ENCODE measurements at regions not wholly inside any gene's neighbourhood (a gene's known extent, or its start where the extent isn't known, plus 50 kb on each side); places are given as distances from the start of the nearest gene placed in this dataset.

DNA sequence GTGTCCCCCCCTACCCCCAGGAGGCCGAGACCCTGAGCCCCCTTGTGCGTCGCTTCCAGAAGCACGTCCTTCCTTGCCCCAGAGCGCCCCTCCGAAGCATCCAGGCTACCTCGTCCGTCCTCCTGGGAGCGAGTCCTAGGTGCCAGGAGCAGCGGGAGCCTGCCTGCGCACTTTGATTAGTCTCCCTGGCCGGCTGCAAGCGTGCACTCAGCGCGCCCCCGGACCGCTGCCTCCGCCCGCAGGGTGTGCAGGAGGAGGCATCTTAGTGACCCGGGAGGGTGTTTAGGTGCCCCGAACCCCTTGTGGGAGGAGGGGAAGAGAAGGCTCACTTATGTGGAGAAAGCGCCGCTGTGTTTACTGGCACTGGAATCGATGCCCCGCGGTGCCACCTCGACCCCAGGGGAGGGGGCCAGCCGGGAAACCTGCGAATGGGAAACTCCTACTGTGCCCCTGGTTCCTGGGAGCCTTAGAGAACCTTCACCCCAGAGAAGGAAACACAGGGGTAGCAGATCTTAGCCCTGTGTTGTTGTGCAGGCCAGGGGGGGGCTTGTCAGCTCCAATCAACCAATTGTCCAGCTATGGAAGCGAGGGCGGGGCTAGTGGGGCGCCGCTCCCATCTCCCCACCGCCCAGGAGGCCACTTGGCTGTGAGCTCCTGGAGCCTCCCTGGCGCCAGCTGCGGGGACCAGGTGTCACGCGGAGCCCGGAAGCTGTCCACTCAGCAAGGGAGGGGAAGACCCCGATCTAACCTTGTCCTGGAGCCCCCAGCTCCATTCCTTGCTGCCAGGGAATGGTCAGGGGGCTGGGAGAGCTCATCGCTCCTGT is 922.8 kb upstream of the EEF2KMT start:
- DNase-seq = no peak

DNA sequence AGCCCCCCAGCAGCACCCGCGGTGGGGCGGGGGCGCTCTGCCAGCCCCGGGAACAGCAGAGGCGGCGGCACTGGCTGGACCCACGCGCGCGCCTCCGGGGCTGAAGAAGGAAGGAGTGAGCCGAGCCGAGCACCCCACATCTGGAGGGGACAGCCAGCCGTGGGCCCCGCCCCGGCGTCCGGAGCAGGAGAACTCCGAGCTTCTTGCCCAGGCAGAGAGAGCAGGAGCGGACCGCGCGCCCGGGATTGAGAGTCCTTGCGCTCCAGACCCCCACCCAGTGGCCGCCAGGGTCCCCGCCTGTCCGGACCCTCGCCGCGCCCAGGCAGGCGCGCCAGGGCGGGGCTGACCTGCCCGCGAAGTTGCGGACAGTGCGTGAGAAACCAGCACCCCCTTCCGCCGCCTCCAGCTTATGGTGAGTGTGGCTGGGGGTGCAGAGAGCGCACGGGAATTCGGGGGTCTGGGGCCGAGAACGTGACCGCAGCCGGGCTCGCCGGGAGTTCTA is 921.9 kb upstream of the EEF2KMT start:
- DNase-seq = peak; percentile 22

DNA sequence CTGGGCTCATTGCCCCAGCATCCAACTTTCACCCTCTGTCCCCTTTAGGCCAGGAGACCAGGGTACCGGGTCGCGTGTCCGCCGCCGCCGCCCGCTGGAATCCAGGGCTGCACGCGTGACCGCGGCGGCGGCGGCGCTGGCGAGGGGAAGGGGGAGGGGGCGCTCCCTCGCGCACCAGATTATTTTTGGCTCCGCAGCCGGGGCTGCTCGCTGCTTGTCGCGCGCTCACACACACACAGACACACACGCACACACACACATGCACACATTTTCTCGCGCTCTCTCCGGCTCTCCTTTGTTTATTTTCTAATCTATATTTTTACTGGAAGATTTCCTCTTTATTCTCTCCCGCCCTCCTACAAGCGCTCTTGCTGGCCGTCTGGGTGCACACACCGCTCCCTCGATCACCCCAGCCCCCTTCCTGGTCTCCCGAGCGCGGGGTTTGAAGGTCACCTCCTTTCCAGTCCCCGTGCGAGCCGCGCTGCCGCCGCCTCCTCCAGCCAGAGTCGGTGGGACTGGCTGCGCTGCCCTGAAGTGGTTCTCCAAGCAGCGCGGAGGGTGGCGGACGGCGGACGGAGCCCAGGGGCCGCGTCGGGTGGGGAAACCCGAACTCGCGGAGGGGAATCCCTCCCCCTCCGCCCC is 921.4 kb upstream of the EEF2KMT start:
- DNase-seq = peak; percentile 48

DNA sequence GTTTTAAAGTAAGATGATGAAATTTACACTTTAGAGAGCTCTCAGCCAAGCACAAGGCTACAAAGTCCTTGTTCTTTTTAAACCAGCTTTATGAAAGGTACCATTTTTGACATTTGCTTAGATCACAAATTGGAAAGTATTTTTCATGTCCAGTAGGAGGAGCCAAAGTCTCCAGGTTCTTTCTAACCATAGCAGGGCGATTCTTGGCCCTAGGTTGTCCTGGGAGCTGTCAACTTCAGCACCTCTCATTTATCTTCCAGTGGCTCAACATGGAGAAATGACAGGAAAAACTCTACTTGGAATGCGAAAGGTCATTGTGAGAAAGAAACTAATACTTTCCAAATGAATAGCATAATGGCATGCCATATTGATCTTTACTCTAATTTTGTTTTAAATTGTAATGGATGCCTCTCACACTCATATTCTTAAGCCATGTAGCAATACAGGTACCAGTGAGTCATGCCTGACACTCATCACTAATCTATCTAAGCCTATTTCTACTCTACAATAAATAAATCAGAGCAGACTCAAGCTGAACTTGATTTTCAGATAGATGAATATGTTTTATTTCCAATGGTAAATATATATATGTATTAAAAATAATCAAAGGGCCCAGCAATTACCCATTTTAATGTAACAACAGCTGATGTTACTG is 919.1 kb upstream of the EEF2KMT start:
- DNase-seq = peak; percentile 55

DNA sequence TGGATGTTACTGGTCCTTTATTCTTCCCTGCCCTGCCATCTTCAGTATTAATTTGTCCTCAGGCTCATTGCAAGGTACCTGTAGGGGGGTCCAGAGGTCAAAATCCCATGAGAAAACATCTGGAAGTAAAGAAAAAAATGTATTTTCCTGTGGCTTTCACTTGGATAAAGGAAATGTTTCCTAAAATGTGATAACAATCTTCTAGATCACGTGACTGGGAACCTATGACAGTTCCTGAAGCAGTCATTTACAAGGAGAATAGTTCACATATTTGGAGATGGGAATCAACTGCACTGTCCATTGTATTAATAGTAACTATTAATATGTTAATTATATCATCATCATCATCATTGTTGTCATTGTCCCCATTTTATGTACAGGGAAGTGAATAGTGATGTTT is 915.1 kb upstream of the EEF2KMT start:
- DNase-seq = no peak

DNA sequence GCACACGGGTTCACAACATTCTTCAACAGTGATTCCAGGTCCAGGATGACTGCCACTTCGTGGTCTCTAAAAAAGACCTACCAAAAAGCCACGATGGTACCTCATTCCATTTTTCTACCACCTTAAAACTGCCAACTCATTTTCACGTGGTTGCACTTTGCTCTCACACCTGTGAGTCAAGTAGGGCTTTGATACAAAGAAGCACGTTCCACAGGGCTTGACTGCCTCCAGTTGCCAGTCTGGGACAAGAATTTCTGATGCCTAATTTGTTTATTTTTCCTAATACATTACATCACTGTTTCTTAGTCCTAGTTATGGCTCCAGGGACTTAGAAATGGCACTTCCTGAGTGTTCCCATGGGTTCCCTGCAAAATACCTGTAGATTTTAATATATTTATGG is 911.6 kb upstream of the EEF2KMT start:
- no peak for DNase-seq

DNA sequence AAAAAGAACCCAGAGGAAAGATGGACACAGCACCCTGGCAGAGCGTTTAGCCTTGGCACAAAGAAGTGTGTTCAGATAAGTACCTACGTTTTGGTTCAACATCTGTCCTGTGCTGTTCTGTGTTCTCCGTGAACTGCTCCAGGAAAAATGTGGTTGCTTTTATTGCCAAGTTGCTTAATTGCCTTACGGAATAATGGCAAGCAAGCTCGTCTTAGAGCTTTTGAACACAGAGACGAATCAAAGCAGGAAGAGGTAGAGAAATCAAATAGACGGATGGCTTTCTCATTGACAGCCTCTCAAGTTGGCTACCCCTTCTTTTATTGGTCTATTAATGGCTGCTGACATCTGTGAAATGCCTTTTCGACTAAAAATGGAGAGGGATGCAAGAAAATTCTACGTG is 911.1 kb upstream of the EEF2KMT start:
- DNase-seq = no peak

DNA sequence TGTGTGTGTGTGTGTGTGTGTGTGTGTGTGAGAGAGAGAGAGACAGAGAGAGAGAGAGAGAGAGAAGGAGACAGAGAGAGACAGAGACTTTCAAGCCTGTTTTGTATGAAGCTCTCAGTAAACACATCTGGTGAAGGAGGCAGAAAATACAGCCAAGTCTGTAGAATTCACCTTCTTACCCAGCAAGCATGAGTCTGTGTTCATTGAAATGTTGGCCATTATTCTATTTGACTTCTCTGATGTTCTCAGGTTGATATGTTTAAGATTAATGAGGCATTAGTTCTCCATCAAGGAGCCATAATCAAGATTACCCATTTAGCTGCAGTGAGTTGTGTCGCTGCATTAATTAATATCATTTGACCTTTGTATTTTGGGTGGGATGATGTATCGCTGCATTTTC is 895.8 kb upstream of the EEF2KMT start:
- DNase-seq = no peak

DNA sequence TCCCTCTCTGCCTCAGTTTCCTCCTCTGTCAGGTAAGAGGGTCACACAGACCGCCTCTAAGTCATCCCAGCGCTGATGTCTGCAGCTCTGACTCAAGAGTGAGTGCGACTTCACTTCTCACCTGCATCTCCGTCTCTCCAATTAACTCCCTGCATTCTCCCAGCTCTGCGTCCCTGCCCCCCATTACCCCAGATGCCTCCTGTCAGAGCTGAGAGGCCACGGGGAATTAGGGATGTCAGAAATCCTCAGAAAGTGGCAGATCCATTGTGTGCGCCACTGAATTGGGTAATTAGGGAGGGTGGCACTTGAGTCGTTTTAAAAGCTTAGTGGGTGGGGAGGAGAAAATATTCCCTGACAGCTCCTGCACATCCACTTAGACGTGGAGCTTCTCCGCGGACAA is 885.4 kb upstream of the EEF2KMT start:
- DNase-seq = peak; percentile 82

DNA sequence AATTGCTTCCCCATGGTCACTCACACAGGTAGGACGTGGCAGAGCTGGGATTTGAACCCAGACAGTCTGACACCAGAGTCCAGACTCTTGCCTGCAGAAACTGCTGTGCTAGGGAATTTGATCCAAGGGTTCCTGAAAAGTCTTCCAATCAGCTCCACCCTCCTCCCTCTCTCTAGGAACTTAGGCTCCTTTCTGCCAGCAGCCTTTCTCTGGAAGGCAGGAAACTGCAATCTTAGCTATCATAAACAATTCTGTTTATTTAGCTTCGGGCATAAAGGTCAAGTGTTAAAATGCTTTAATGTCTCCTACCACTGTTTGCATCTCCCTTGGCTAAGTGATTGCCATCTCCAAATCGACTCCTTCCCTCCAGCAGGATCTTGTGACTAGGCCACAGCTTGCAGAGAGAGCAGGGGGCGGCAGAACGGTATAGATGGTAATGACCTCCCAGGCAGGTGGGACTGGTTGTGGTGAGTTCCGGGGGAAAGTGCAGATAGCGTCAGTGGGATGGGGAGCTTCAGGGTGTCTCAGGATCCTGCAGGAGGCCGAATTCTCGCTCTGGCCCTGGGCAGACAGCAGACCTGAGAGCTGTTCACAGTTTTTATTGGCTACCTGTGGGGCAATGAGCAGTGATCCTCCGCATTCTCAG is 882.4 kb upstream of the EEF2KMT start:
- DNase-seq = peak; percentile 81

DNA sequence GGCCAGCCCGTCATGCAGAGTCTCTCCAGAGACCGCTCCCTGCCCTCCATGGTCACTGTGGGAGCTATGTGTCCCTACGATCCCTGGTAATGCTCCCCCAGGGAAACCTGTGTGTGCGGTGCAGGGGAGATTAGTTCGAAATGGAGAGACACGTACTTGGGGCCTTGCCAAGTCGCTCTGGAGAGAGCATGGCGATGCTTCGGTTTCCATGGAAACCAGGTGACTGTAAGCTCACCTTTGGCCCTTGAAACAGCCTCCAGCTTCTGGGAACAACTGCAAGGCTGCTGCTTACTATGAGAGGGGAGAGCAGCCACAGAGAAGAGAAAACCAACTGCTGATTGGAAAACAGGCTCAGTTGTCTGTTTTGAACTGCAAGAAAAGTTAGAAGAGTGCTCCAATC is 879.7 kb upstream of the EEF2KMT start:
- no peak for DNase-seq

DNA sequence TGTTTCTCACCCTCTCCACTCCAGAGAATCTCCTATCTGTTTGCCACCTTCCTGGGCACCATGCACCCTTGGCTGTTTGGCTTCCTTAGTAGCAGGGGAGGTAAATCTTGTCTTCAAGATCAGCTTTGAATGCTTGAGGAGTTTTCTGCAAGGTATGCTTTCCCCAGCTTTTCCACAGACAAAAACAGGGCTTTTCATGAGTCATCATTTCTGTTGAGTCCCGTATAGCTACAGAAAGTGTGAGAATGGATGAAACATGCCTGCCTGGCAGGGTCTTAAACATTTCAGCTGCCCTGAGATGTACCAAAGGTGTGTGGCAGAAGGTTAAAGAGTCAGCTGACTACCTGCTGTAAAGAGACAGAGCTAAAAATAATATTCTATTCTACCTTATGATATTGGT is 875.2 kb upstream of the EEF2KMT start:
- no peak for DNase-seq

DNA sequence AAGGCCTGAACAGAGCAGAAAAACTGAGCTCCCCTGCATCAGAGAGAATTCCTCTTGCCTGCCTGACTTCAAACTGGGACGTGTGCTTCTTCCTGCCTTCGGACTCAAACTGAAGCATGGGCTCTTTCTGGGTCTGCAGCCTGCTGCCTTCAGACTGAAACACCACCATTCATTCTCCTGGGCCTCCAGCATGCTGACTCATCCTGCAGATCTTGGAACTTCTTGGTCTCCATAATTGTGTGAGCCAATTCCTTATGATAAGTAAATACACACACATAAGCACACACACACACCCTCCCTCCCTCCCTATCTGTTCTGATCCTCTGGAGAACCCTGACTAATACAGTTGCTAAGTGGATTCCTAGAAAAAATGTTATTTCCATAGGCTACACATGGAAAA is 874.3 kb upstream of the EEF2KMT start:
- DNase-seq = no peak

DNA sequence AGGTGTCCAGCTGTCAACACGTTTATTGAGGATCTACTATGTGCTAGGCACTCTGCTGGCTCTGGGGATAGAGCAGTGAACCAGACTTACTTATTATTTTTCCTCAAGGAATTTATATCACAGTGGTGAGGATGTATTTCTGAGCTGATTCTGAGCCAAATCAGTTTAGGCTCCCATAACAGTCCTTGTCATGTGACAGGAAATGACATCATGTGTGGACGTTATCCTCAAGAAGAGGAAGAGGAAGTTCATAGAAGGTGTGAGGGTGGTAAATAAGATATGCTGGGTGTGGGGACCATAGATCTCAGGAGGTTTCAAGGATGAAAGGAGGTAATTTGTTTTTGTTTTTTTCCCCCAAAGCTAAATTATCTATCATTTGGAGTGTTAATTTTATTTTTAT is 873.5 kb upstream of the EEF2KMT start:
- DNase-seq = no peak

DNA sequence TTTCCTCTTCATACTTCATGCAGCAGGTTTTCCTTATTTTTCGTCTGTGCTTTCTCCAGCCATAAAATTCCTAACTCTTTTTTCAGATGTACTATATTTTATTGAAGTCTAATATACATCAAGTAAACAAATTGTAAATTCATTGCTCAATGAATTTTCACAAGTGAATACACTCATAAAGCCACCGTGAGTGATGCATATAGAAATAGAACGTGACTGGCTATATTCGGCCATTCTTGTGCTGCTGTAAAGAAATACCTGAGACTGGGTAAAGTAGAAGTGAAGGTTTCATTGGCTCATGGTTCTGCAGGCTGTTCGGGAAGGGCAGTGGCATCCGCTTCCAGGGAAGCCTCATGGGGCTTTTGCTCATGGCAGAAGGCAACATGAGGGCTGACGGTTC is 868.4 kb upstream of the EEF2KMT start:
- no peak for DNase-seq

DNA sequence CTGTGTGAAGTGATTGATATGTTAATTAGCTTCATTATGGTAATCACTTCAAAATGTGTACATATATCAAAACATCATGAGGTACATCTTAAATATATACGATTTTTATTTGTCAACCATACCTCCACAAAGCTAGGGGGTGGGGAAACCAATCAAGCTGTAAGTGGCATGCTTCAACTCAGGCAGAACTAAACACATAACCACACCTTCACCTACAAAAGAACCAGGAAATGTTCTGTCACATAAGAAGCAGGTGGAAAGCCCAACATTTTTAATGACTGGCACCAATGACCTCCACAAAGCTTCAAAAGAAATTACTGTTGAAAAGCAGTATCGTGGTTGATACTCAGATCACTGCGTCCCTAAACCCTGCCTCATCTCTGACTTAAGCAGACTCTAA is 867.7 kb upstream of the EEF2KMT start:
- no peak for DNase-seq

DNA sequence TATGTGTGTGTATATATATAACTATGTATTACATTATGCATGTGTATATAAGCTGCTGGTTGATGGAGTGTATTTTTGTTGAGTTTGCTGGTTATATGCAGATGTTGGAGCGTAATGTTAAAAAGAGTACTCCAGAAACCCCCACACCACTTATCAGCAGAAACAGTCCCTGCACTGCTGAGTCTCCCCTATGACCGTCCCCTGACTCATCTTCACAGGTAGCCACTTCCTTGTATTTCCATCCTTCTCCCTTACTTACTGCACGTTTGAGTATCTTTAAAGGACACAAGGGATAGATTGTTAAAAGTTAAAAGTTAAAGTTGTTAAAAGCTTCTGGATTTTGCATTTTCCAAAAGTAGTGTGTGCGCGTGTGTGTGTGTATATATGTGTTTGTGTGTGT is 853.9 kb upstream of the EEF2KMT start:
- DNase-seq = no peak

DNA sequence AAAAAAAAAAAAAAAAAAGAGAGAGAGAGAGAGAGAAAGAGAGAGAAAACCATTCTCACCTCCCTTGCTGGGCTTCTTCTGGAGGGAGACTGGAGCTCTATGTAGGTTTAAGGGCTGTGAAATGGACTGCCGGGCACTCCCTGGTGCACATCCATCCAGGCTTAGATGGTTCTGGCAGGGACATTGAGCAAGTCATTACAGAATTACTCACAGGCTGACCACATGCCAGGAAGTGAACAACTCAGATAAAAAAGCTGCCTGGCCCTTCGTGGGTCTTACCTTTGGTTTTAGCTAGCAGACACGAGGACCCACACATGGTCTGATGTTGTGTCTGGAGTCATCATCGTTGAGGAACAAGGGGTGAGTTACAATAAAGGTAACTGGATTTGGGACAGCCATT is 847.4 kb upstream of the EEF2KMT start:
- DNase-seq = no peak

DNA sequence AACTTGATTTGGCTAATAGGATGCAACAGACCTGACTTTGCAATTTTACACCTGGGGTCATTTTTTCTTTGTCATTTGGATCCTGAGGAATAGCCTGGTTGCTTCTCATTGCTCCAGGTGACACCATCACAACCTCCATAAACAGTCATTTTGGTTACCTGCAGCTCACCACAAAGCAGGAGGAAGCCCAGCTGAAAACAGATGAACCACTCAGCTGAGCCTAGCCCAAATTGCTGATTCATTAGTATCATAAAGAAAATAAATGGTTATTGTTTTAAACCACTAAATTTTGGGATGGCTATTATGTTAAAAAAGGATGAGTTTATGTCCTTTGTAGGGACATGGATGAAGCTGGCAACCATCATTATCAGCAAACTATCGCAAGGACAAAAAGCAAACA is 841.0 kb upstream of the EEF2KMT start:
- no peak for DNase-seq

DNA sequence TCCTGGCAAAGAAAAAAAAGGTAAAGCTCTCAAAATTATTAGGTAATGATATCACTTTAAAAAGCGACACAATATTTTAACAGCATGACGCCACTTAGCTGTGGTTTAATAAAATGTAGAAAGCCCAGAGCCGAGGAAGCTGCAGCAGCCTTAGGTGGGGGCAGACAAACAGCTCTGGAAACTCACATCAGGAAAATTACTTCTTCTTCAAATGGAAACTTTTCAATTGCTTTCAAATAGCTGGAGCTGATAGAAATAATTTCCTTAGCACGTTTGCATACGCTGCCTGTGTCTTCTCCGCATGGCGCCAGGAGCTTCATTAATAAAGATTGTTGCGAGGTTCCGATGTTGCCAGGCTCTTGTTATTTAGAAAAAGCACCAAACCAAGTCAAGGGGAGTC is 835.3 kb upstream of the EEF2KMT start:
- DNase-seq = peak; percentile 52

DNA sequence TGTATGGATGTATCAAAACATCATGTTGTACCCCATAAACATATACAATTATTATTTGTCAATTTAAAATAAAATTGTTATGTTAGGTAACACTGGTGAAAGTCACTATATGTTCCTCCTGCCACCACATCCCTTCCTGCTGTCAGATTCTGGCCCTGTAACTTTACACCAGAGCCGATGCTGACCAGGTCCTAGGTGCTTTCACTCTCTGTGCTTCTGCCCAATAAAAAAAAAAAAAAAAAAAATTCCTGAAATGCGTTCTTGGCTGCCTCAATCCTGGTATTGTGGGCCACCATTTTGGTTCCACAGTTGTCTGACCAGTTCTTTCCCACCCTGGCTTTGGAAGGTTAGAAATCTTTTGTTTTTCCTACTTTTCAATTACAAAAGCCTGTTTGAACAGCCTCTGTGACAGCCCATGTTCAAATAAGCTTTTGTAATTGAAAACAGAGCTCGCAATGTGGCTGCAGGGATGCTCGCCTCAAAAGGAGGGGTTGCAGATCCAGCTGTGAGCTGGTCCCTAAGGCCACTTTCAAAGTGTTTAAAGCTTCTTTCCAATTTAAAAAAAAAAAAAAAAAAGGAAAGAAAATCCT is 831.0 kb upstream of the EEF2KMT start:
- no peak for DNase-seq

DNA sequence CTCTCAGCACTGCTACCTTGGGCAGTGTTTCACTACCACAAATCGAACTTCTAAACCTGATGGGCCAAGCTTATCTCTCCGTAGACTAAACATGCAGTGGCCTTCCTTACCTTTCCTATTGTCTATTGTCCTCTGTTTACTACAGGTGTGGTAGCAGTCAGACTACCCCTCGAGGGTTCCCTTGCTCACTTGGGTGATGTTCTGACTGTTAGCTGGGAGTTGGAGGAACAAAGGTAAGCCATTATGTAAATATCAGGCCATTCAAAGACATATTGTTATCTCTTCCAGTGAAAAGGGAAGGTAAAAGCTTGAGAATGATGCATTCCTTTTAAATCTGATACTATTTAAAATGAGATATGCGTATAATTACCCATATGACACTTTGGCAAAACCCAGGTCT is 828.3 kb upstream of the EEF2KMT start:
- no peak for DNase-seq

DNA sequence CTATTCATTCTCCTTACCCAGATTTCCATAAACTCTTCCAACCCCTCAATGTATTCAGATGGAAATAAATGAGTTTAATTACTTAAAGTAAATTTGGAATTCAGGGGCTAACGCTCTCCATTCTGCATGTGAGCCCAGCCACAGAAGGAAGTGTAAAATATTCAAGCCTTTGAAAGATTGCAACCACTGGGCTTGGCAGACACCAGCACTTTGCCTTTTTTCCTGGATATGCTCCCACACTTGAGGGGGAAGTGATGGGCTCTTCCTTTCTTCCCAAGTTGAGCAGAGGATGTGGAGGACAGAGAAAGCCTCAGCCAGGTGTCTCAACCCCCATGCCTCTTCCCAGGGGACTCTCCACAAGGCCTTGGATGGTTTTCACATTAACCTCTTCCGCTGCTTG is 825.1 kb upstream of the EEF2KMT start:
- no peak for DNase-seq

Data from NCI-H2227 treated with DMSO at 0.1 percent for 48 hours (cell line).